GM23338 (cell line): ENCODE measurements at regions not wholly inside any gene's neighbourhood (a gene's known extent, or its start where the extent isn't known, plus 50 kb on each side); places are given as distances from the start of the nearest gene placed in this dataset.

ENCODE experiments used
- CTCF ChIP-seq, 2 experiments: fragments of 200-600 bp in 1 of 2; sonication (generic) in 1 of 2; conservative IDR thresholded peaks; 2 replicates each; pipeline versions ENCODE4 v1.5.1 to v1.6.1; 2016 to 2017; ENCODE audit warnings: antibody characterized with exemption in 2 of 2, low read depth in 2 of 2, mild to moderate bottlenecking in 2 of 2, moderate library complexity in 1 of 2
- EZH2 ChIP-seq: fragments of 200-600 bp; sonication (generic); IDR thresholded peaks from one replicate; pipeline ENCODE4 v1.8.0; 2017; ENCODE audit warnings: antibody characterized with exemption, mild to moderate bottlenecking, low read depth; ENCODE audit not compliant: unreplicated experiment
- POLR2AphosphoS5 ChIP-seq: IDR thresholded peaks from 2 replicates; pipeline ENCODE4 v1.6.1; 2016; ENCODE audit warnings: antibody characterized with exemption, low read depth
- REST ChIP-seq: IDR thresholded peaks from one replicate; pipeline ENCODE4 v1.6.1; 2018; ENCODE audit warnings: antibody characterized with exemption; ENCODE audit not compliant: unreplicated experiment
- STAT1 ChIP-seq: IDR thresholded peaks from one replicate; pipeline ENCODE4 v1.6.1; 2016; ENCODE audit warnings: antibody characterized with exemption; ENCODE audit not compliant: unreplicated experiment
- ZNF114 ChIP-seq: fragments of 250-450 bp; sonication (Bioruptor Pico); IDR thresholded peaks from 2 replicates; pipeline ENCODE4 v1.5.0; 2020; ENCODE audit warnings: mild to moderate bottlenecking, moderate library complexity
- ZNF331 ChIP-seq: fragments of 250-450 bp; sonication (Bioruptor Pico); IDR thresholded peaks from 2 replicates; pipeline ENCODE4 v1.5.0; 2020; ENCODE audit warnings: low read depth, mild to moderate bottlenecking, moderate library complexity
- ZNF462 ChIP-seq: fragments of 250-450 bp; sonication (Bioruptor Pico); IDR thresholded peaks from 2 replicates; pipeline ENCODE4 v1.5.0; 2020; ENCODE audit warnings: mild to moderate bottlenecking, moderate library complexity

DNA sequence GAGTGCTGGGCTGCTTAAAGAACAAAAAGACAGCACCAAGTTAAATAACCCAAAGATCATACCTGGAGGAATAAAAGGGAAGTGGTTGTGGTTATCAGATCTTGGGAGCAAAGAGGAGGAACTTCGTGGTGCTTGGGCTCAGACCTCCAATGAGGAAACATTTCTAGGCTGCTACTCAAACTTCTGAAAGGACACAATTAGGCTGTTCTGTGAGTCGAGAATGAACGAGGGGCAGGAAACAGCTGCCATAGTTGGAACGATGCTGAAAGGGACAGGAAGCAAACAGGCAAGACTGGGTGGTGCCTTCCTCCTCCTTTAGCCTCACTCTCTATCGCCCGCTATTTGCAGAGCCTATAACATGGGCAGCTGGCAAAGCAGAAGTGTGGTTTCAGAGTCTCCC, 276.3 kb upstream of the ARRDC4 start (continued):
- TF ChIP-seq ZNF462, result no peak
- TF ChIP-seq POLR2AphosphoS5, result no peak
- no peak for TF ChIP-seq CTCF (conservative IDR thresholded peaks at IDR 0.05; ENCODE audit: low read depth in 2 of 2)
- TF ChIP-seq STAT1, result no peak
- TF ChIP-seq EZH2, result no peak
- no peak for TF ChIP-seq ZNF331 (CRISPR knock-in tag)
- TF ChIP-seq REST, result no peak
- no peak for TF ChIP-seq ZNF114
